ENCODE measurements at regions not wholly inside any gene's neighbourhood (a gene's known extent, or its start where the extent isn't known, plus 50 kb on each side); places are given as distances from the start of the nearest gene placed in this dataset.
"Not testable (repeated sequence)": the region's sequence is repeated elsewhere in the genome, so short reads cannot be mapped to it uniquely, and the experiment has no call there.

- TF ChIP-seq, protein P1, sequence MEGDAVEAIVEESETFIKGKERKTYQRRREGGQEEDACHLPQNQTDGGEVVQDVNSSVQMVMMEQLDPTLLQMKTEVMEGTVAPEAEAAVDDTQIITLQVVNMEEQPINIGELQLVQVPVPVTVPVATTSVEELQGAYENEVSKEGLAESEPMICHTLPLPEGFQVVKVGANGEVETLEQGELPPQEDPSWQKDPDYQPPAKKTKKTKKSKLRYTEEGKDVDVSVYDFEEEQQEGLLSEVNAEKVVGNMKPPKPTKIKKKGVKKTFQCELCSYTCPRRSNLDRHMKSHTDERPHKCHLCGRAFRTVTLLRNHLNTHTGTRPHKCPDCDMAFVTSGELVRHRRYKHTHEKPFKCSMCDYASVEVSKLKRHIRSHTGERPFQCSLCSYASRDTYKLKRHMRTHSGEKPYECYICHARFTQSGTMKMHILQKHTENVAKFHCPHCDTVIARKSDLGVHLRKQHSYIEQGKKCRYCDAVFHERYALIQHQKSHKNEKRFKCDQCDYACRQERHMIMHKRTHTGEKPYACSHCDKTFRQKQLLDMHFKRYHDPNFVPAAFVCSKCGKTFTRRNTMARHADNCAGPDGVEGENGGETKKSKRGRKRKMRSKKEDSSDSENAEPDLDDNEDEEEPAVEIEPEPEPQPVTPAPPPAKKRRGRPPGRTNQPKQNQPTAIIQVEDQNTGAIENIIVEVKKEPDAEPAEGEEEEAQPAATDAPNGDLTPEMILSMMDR (IDR thresholded peaks at IDR 0.05; ENCODE audit: borderline replicate concordance, insufficient read depth, low read depth, low read length): no peak
- no peak overlapping the region for H3K4me3 ChIP-seq (ENCODE audit: low read depth, low read length)
Observed at GRCh38 chr20:12077875-12078274, 160.2 kb downstream of the BTBD3 start.

- TF ChIP-seq, protein P1 (IDR thresholded peaks at IDR 0.05; ENCODE audit: borderline replicate concordance, insufficient read depth, low read depth, low read length): no peak
- no peak overlapping the region for H3K4me3 ChIP-seq (ENCODE audit: low read depth, low read length)
Observed at GRCh38 chr20:12079490-12079889, 161.8 kb downstream of the BTBD3 start.

- TF ChIP-seq, protein P1 (IDR thresholded peaks at IDR 0.05; ENCODE audit: borderline replicate concordance, insufficient read depth, low read depth, low read length): no peak
- H3K4me3 ChIP-seq (ENCODE audit: low read depth, low read length): no peak overlapping the region
Observed at GRCh38 chr20:12083269-12083668, 165.6 kb downstream of the BTBD3 start.

DNA sequence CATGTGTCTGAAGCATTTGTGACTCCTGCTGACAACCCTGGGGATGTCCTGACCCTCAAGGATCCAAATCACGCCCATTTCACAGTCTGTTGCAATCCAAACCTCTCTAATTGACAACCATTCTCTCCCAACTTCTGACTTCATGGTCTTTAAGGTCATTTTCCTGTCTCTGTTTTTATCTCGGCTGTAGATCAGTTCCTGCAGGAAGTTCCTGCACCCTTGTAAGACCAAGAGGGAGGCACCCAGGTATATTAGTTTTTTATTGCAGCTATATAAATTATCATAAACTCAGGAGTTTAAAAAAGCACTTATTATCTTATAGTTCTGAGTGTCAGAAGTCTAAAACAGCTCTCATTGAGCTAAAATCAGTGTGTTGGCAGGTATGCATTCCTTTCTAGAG is 166.8 kb downstream of the BTBD3 start:
- TF ChIP-seq, protein P1 (IDR thresholded peaks at IDR 0.05; ENCODE audit: borderline replicate concordance, insufficient read depth, low read depth, low read length): no peak
- no peak overlapping the region for H3K4me3 ChIP-seq (ENCODE audit: low read depth, low read length)

DNA sequence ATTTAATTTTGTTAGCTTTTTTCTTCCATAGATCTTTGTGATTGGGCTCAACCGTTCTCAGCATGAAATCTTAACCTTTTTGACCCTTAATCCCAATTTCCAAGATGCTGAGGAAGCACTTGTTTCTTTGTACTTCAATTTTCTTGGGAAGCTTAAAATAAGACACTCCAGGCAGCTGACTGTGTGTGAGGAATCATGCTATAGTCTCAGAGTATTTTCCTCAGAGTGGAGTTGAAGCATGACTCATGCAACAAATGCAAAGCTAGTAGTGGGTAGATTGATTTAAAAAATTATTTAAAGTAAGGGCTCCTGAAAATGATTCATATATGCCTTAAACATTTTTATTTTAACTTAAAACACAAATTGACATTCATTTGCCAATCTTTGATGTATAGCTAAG is 168.7 kb downstream of the BTBD3 start:
- TF ChIP-seq, protein P1 (IDR thresholded peaks at IDR 0.05; ENCODE audit: borderline replicate concordance, insufficient read depth, low read depth, low read length): no peak
- no peak overlapping the region for H3K4me3 ChIP-seq (ENCODE audit: low read depth, low read length)

DNA sequence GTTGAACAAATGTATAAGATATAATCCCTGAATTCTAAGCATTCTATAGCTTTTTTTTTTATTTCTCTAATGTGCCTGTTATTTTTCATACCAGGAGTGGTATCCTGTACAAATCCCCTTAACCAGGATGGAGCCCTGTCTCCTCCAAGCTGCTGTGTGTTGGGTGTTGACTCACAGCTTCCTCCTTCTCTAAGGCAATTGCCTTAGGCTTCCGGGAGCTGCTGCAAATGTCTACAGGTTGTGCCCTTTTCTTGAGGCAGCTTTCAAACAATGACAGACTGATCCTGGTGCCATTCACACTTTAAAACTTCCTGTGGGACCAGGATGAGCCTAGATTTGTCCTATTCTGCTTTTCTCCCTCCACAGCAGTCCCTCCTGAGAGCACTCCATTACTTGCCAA is 173.2 kb downstream of the BTBD3 start:
- H3K4me3 ChIP-seq (ENCODE audit: low read depth, low read length): no peak overlapping the region
- TF ChIP-seq, protein P1 (IDR thresholded peaks at IDR 0.05; ENCODE audit: borderline replicate concordance, insufficient read depth, low read depth, low read length): no peak

DNA sequence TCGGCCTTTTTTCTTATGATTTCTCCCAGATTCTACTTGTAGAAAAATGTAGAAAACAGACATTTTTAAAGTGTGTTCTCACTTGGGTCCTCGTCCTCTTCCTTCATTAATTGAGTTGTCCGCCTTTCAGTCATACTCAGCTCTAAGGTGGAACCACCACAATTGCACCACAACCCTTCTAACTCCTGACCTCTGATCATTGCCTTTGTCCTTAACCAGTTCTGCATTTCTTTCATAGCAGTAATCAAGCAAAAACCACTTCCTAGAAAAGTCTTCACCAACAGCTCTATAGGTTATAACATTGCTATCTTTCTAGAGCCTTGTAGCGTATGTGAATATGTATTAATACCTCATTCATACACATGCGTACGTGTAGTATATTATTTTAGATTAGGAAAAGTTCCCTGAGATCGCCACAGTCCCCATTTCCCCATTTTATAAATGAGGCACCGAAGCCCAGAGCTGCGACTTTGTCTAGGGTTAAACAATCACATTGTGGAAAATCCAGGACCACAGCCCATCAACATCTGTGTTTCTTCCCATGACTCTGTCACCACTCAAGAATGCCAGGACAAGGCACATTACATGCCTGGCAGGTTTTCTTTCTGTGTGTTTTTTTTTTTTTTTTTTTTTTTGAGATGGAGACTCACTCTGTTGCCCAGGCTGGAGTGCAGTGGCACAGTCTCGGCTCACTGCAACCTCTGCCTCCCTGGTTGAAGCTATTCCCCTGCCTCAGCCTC is 175.5 kb downstream of the BTBD3 start:
- H3K4me3 ChIP-seq (ENCODE audit: low read depth, low read length): no peak overlapping the region
- TF ChIP-seq, protein P1 (IDR thresholded peaks at IDR 0.05; ENCODE audit: borderline replicate concordance, insufficient read depth, low read depth, low read length): no peak

DNA sequence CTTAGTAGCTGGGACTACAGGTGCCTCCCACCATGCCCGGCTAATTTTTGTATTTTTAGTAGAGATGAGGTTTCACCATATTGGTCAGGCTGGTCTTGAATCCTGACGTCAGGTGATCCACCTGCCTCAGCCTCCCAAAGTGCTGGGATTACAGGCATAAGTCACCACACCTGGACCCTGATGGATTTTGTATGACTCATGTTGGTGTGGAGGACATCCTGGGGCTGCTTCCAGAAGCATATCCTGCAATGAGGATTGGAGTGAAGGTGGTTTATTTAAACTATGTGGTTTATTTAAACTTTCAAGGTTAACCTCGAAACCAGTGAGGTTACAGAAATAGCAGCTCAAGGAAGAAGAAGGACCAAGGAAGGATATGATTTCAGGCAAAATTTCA is 176.1 kb downstream of the BTBD3 start:
- H3K4me3 ChIP-seq (ENCODE audit: low read depth, low read length): not testable (repeated sequence)

Data from GM12875 (cell line).